ENCODE measurements at regions not wholly inside any gene's neighbourhood (a gene's known extent, or its start where the extent isn't known, plus 50 kb on each side); places are given as distances from the start of the nearest gene placed in this dataset.

- Mint-ChIP-seq H3K27ac (no peak overlapping the region), H3K4me1 (no peaks in the 10 kb centered on the region), H3K36me3 (no peaks in the 10 kb centered on the region), H3K9me3 (ENCODE audit: low read depth) (no peaks in the 10 kb centered on the region), H3K4me3 (no peak overlapping the region), H3K27me3 (peaks cover 51% of the 10 kb centered on the region)
- DNase-seq = no peak
- CTCF ChIA-PET = no interaction called here
- ATAC-seq = no peak
Observed at GRCh38 chr17:43327834-43328420, 70.9 kb upstream of the ARL4D start.

GRCh38 chr17:43327421-43327820, 71.4 kb upstream of the ARL4D start:
- Mint-ChIP-seq H3K4me3 (no peak overlapping the region), H3K27ac (no peak overlapping the region), H3K36me3 (no peaks in the 10 kb centered on the region), H3K4me1 (no peaks in the 10 kb centered on the region), H3K27me3 (peaks cover 51% of the 10 kb centered on the region), H3K9me3 (ENCODE audit: low read depth) (no peaks in the 10 kb centered on the region)
- ATAC-seq = no peak
- DNase-seq = no peak
- CTCF ChIA-PET = no interaction called here

DNA sequence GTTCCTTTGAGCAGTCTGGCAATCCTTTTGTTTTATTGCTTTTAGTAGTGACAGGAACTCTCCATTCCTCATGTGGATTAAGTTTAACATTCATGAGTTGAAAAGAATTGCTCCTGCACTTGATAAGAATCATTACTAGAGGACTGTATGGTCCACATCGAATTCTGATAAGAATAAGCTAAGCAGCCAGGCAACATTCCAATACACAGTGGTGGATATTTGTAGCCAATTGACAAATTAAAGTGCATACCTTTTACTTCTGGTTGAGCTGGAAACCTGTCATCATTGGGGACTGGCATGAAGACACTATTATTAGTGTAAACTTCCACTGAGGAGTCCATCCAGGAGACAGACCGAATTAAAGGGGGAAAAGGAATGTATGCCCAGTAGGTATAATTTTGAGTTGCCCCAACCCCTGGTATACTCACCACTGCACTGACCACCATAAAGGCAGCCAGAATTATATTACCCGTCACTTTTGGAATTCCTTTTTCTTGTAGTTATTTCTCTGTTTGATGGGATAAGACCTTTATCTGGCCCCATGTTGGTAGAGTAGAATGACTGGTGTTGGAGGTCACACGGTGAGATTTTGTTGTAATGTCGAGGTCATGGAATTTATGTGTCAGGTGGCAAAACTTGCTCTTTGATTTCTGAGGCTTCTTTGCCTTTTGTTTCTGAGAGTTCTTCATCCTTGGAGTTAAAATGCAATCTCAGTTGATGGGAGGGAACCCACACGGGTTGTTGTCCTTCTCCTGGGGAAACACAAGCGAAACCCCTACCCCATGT, 72.1 kb upstream of the ARL4D start:
- H3K9me3 Mint-ChIP-seq (ENCODE audit: low read depth) = no peaks in the 10 kb centered on the region
- CTCF ChIA-PET = interaction anchor here (1.0 kb wide), 1 partner anchor 157 kb away, joined by 3 read pairs; the partner anchor contains the start of gene DHX8
- peaks cover 46% of the 10 kb centered on the region for H3K27me3 Mint-ChIP-seq
- ATAC-seq (no peak), DNase-seq (no peak)
- H3K27ac Mint-ChIP-seq = no peak overlapping the region
- no peaks in the 10 kb centered on the region for H3K4me1 Mint-ChIP-seq
- H3K4me3 Mint-ChIP-seq = no peak overlapping the region
- H3K36me3 Mint-ChIP-seq = no peaks in the 10 kb centered on the region

- Mint-ChIP-seq H3K4me3 (no peak overlapping the region), H3K27me3 (peaks cover 32% of the 10 kb centered on the region), H3K4me1 (no peaks in the 10 kb centered on the region), H3K27ac (no peak overlapping the region), H3K9me3 (ENCODE audit: low read depth) (no peaks in the 10 kb centered on the region), H3K36me3 (peaks cover 6% of the 10 kb centered on the region)
- CTCF ChIA-PET = interaction anchor here (1.0 kb wide), 1 partner anchor 10 kb away, joined by 4 read pairs; no protein-coding TSS in a partner anchor
- ATAC-seq (no peak), DNase-seq (no peak)
Observed at GRCh38 chr17:43324205-43324893, 74.4 kb upstream of the ARL4D start.

DNA sequence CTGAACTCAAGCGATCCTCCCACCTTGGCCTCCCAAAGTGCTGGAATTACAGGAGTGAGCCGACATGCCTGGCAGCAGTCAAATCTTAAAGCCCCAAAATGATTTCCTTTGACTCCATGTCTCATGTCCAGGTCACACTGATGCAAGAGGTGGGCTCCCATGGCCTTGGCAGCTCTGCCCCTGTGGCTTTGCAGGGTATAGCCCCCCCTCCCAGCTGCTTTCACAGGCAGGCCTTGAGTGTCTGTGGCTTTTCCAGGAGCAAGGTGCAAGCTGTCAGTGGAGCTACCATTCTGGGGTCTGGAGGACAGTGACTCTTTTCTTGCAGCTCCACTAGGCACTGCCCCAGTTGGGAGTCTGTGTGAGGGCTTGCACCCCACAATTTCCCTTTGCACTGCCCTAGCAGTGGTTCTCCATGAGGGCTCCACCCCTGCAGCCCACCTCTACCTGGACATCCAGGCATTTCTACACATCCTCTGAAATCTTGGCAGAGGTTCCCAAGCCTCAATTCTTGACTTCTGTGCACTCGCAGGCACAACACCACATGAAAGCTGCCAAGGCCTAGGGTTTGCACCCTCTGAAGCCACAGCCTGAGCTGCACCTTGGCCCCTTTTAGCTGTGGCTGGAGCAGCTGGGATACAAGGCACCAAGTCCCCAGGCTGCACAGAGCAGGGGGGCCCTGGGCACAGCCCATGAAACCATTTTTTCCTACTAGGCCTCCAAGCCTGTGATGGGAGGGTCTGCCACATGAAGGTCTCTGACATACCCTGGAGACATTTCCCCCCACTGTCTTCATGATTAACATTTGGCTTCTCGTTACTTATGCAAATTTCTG, 79.3 kb upstream of the ARL4D start:
- Mint-ChIP-seq H3K36me3 (peaks cover 12% of the 10 kb centered on the region), H3K4me3 (no peak overlapping the region), H3K4me1 (peaks cover 16% of the 10 kb centered on the region), H3K27ac (no peak overlapping the region), H3K9me3 (ENCODE audit: low read depth) (no peaks in the 10 kb centered on the region), H3K27me3 (no peaks in the 10 kb centered on the region)
- no peak for ATAC-seq
- CTCF ChIA-PET = interaction anchor here (0.9 to 2.5 kb wide), 2 partner anchors 108 to 148 kb away, joined by 4 to 5 read pairs; partner anchors contain the start of gene TMEM106A
- no peak for DNase-seq

DNA sequence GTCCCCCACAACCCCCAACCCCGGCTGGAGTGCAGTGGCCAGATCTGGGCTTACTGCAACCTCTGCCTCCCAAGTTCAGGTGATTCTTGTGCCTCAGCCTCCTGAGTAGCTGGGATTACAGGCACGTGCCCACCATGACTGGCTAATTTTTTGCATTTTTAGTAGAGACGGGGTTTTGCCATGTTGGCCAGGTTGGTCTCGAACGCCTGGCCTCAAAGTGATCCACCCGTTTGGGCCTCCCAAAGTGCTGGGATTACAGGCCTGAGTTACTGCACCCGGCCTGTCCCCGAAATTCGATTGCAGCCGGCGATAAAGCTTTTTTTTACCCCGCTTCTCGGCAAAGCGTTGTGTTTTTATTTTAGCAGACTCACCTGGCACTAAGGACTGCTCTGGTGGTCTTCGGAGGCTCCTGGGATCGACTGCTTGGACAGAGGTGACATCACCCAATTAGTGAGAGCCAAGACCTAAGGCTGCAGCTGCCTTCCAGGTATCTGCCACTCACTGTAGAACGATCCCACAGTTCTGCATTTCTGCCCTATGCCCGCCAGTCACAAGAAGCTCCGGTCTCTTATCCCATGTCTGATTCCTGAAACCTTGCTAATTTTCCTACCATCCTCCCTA, 82.2 kb upstream of the ARL4D start:
- DNase-seq (peak; percentile 66), ATAC-seq (no peak)
- CTCF ChIA-PET = interaction anchor here (0.6 to 1.5 kb wide), 4 partner anchors 102 to 1378 kb away, joined by 3 to 7 read pairs (median 3); partner anchors contain the start of gene TMEM106A
- H3K4me3 Mint-ChIP-seq = no peak overlapping the region
- H3K27ac Mint-ChIP-seq = peak overlapping the region; percentile 64
- H3K4me1 Mint-ChIP-seq = peaks cover 21% of the 10 kb centered on the region
- H3K36me3 Mint-ChIP-seq = peaks cover 12% of the 10 kb centered on the region
- H3K27me3 Mint-ChIP-seq = no peaks in the 10 kb centered on the region
- no peaks in the 10 kb centered on the region for H3K9me3 Mint-ChIP-seq (ENCODE audit: low read depth)

DNA sequence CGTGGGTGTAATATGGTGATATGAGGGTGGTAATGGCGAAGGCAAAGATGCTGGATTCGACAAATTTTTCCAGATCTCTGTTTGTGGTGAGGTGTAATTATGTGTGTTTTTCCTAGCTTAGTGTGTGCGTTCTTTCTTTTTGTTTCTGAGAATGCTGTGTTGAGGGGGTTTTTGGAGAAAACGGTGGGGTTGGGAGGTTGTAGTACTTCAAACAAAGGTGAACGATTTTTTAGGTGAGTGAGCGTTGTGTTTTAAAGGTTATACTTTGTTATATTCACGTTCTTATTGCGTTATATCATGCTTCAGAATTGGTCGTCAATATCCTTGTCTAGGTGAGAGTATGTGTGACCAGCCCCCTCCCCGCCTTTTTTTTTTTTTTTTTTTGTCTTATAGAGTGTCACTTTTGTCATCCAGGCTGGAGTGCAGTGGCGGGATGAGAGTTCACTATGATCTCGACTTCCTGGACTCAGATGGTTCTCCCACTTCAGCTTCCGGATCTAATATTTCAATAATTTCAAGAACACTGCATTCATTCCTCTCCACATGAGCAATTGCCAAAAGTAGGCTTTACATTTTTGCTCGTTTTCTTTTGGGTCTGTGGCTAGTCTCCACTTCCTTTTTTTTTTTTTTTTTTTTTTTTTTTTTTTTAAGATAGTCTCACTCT, 82.2 kb upstream of the RNU2-1 start:
- DNase-seq (no peak), ATAC-seq (no peak)
- Mint-ChIP-seq H3K9me3 (ENCODE audit: low read depth) (no peaks in the 10 kb centered on the region), H3K27ac (no peak overlapping the region), H3K4me3 (no peak overlapping the region), H3K36me3 (peaks cover 12% of the 10 kb centered on the region), H3K27me3 (no peaks in the 10 kb centered on the region), H3K4me1 (peaks cover 21% of the 10 kb centered on the region)
- CTCF ChIA-PET = interaction anchor here (0.6 to 1.5 kb wide), 4 partner anchors 101 to 1377 kb away, joined by 3 to 7 read pairs (median 3); partner anchors contain the start of gene TMEM106A

DNA sequence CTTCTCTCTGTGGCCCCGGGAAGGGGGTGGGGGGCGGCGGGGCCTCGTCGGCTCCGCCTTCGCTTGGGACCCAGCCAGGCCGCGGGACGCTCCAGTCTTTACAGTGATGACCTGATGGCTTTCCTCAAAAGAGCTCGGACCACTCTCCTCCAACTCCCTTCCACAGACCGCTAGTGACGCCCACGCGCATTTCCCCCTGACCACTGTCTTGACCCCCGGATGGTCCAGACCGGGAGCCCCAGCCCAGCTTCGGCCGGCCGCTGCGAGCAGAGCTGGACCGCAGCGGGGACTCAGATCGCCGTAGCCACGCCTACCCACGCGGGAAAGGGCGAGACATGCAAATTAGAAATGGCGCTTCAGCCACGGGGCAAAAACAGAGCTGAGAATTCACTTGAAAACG, 81.6 kb upstream of the RNU2-1 start:
- no peak overlapping the region for H3K27ac Mint-ChIP-seq
- H3K27me3 Mint-ChIP-seq = no peaks in the 10 kb centered on the region
- H3K36me3 Mint-ChIP-seq = peaks cover 12% of the 10 kb centered on the region
- ATAC-seq (no peak), DNase-seq (no peak)
- H3K4me3 Mint-ChIP-seq = no peak overlapping the region
- CTCF ChIA-PET = interaction anchor here (0.7 to 1.5 kb wide), 3 partner anchors 103 to 291 kb away, joined by 3 to 7 read pairs (median 3); partner anchors contain the start of genes DHX8 and TMEM106A
- peaks cover 23% of the 10 kb centered on the region for H3K4me1 Mint-ChIP-seq
- H3K9me3 Mint-ChIP-seq (ENCODE audit: low read depth) = no peaks in the 10 kb centered on the region

GRCh38 chr17:43314611-43315011, 80.8 kb upstream of the RNU2-1 start:
- no peak for ATAC-seq
- Mint-ChIP-seq H3K36me3 (peaks cover 9% of the 10 kb centered on the region), H3K27ac (no peak overlapping the region), H3K9me3 (ENCODE audit: low read depth) (no peaks in the 10 kb centered on the region), H3K27me3 (no peaks in the 10 kb centered on the region), H3K4me1 (peaks cover 23% of the 10 kb centered on the region), H3K4me3 (no peak overlapping the region)
- CTCF ChIA-PET = interaction anchor here (1.0 kb wide), 1 partner anchor 169 kb away, joined by 3 read pairs; the partner anchor contains the start of gene DHX8
- peak; percentile 42 for DNase-seq

DNA sequence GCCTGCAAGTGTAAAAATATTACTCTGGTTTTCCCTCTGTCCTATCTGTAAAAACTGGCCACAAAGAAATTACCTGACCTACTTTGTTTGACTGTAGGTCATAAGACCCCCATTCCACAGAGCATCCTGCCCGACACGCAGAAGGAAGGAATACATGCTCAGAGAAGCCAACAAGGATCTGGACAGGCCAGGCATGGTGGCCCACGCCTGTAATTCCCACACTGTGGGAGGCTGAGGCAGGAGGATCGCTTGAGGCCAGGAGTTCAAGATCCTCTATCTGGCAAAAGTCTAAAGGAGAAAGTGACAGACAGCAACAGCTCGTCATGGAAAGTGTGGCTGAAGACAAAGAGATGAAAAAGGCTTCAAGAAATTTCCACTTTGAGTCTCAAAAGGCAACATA, 78.2 kb upstream of the RNU2-1 start:
- Mint-ChIP-seq H3K27me3 (no peaks in the 10 kb centered on the region), H3K9me3 (ENCODE audit: low read depth) (no peaks in the 10 kb centered on the region), H3K36me3 (no peaks in the 10 kb centered on the region), H3K4me1 (peaks cover 13% of the 10 kb centered on the region), H3K27ac (no peak overlapping the region), H3K4me3 (no peak overlapping the region)
- CTCF ChIA-PET = no interaction called here
- no peak for ATAC-seq
- peak; percentile 28 for DNase-seq

GRCh38 chr17:43309505-43310332, 75.9 kb upstream of the RNU2-1 start:
- DNase-seq = peak; percentile 40
- CTCF ChIA-PET = interaction anchor here (0.6 to 1.3 kb wide), 7 partner anchors 89 to 208 kb away, joined by 3 to 4 read pairs (median 3); partner anchors contain the start of genes ARL4D and DHX8

More at GRCh38 chr17:43309505-43310332, 75.9 kb upstream of the RNU2-1 start:
- Mint-ChIP-seq H3K4me3 (no peak overlapping the region), H3K27ac (no peak overlapping the region), H3K9me3 (ENCODE audit: low read depth) (no peaks in the 10 kb centered on the region), H3K27me3 (no peaks in the 10 kb centered on the region), H3K4me1 (peaks cover 7% of the 10 kb centered on the region), H3K36me3 (no peaks in the 10 kb centered on the region)
- ATAC-seq = no peak
